ENCODE measurements at regions not wholly inside any gene's neighbourhood (a gene's known extent, or its start where the extent isn't known, plus 50 kb on each side); places are given as distances from the start of the nearest gene placed in this dataset.

DNA sequence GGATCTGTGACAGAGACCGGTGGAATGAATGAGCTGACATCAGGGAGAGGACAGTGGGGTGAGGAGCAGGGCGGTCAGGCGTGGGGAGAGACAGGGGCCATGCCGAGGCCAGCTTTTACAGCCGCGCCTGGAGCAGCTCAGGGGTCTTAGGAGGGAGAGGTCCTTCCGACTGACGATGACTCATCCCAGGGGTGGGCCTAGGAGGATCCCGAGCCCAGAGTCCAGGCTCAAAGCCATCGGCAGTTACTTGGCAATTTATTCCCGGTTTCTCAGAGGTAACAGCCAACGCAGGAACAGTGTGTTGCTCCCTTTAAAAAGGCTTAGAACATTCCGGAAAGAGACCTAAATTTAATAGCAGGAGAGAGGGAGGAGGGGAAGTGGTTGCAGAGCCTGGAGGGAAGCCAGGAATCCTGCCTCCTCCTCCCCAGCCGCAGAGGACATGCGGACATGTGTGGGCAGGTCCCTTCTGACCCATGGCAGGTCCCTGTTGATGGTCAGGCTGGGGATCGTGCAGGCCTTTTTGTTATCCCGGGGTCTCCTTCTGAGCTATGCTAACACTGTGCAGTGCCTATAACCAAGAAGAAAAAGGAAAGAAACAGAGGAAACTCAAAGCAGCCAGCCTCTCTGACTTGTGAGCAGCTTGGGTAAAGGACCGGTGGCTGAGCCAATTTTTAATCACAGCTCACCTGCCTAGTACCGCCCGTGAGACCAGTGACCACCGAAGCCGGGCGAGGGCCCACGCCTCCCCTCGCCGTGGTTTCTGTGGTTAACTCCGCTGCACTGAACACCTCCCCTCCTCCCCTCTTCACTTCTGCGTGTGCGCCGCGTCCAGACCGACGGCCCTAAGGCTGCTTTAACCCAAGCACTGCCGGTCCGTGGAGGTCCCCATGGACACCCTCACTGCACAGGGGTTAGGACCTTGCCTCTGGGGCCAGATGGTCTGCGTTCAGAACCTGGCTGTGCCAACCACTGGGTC lies 392.4 kb upstream of the PROK2 start:
- no peak overlapping the region for H3K27ac Mint-ChIP-seq
- H3K27me3 Mint-ChIP-seq (ENCODE audit: insufficient read depth, low read depth, poor library complexity): peaks cover 1% of the 10 kb centered on the region
- Histone ChIP-seq H4K20me1 (replicated peaks; ENCODE audit: insufficient read depth) (no peaks in the 10 kb centered on the region), H3K27ac (ENCODE audit: low read depth) (no peak overlapping the region), H3K9me2 (ENCODE audit: insufficient read depth) (no peaks in the 10 kb centered on the region), H3K4me3 (no peak overlapping the region), H3F3A (replicated peaks; ENCODE audit: low read depth) (no peaks in the 10 kb centered on the region), H3K27me3 (ENCODE audit: insufficient read depth) (no peaks in the 10 kb centered on the region), H3K36me3 (ENCODE audit: insufficient read depth) (no peaks in the 10 kb centered on the region), H3K4me2 (no peak overlapping the region), H2AFZ (0 out of 2 replicates have a peak overlapping the region, but pooled peaks have one; percentile 10), H3K79me2 (replicated peaks; ENCODE audit: insufficient read depth) (no peaks in the 10 kb centered on the region), H3K4me1 (ENCODE audit: insufficient read depth) (no peaks in the 10 kb centered on the region)
- ATAC-seq (no peak), DNase-seq (ENCODE audit: low spot score) (no peak)
- no peaks in the 10 kb centered on the region for H3K4me1 Mint-ChIP-seq
- H3K36me3 Mint-ChIP-seq (ENCODE audit: low read depth): no peaks in the 10 kb centered on the region
- H3K9me3 Mint-ChIP-seq: no peaks in the 10 kb centered on the region
- TF ChIP-seq, protein P1, sequence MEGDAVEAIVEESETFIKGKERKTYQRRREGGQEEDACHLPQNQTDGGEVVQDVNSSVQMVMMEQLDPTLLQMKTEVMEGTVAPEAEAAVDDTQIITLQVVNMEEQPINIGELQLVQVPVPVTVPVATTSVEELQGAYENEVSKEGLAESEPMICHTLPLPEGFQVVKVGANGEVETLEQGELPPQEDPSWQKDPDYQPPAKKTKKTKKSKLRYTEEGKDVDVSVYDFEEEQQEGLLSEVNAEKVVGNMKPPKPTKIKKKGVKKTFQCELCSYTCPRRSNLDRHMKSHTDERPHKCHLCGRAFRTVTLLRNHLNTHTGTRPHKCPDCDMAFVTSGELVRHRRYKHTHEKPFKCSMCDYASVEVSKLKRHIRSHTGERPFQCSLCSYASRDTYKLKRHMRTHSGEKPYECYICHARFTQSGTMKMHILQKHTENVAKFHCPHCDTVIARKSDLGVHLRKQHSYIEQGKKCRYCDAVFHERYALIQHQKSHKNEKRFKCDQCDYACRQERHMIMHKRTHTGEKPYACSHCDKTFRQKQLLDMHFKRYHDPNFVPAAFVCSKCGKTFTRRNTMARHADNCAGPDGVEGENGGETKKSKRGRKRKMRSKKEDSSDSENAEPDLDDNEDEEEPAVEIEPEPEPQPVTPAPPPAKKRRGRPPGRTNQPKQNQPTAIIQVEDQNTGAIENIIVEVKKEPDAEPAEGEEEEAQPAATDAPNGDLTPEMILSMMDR (conservative IDR thresholded peaks at IDR 0.05; ENCODE audit: low read depth in 2 of 2): no peak
- no peak for TF ChIP-seq ZNF462 (CRISPR knock-in tag; IDR thresholded peaks at IDR 0.05)
- TF ChIP-seq ZNF331 (CRISPR knock-in tag; IDR thresholded peaks at IDR 0.05; ENCODE audit: low read depth): no peak
- TF ChIP-seq, protein P2, sequence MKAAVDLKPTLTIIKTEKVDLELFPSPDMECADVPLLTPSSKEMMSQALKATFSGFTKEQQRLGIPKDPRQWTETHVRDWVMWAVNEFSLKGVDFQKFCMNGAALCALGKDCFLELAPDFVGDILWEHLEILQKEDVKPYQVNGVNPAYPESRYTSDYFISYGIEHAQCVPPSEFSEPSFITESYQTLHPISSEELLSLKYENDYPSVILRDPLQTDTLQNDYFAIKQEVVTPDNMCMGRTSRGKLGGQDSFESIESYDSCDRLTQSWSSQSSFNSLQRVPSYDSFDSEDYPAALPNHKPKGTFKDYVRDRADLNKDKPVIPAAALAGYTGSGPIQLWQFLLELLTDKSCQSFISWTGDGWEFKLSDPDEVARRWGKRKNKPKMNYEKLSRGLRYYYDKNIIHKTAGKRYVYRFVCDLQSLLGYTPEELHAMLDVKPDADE (IDR thresholded peaks at IDR 0.05): no peak
- TF ChIP-seq JUNB (IDR thresholded peaks at IDR 0.05; ENCODE audit: unreplicated experiment): no peak
- TF ChIP-seq, protein P3, sequence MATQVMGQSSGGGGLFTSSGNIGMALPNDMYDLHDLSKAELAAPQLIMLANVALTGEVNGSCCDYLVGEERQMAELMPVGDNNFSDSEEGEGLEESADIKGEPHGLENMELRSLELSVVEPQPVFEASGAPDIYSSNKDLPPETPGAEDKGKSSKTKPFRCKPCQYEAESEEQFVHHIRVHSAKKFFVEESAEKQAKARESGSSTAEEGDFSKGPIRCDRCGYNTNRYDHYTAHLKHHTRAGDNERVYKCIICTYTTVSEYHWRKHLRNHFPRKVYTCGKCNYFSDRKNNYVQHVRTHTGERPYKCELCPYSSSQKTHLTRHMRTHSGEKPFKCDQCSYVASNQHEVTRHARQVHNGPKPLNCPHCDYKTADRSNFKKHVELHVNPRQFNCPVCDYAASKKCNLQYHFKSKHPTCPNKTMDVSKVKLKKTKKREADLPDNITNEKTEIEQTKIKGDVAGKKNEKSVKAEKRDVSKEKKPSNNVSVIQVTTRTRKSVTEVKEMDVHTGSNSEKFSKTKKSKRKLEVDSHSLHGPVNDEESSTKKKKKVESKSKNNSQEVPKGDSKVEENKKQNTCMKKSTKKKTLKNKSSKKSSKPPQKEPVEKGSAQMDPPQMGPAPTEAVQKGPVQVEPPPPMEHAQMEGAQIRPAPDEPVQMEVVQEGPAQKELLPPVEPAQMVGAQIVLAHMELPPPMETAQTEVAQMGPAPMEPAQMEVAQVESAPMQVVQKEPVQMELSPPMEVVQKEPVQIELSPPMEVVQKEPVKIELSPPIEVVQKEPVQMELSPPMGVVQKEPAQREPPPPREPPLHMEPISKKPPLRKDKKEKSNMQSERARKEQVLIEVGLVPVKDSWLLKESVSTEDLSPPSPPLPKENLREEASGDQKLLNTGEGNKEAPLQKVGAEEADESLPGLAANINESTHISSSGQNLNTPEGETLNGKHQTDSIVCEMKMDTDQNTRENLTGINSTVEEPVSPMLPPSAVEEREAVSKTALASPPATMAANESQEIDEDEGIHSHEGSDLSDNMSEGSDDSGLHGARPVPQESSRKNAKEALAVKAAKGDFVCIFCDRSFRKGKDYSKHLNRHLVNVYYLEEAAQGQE (IDR thresholded peaks at IDR 0.05; ENCODE audit: unreplicated experiment): no peak
- TF ChIP-seq POLR2AphosphoS5 (IDR thresholded peaks at IDR 0.05; ENCODE audit: low read depth): no peak
- no peak for TF ChIP-seq EZH2 (IDR thresholded peaks at IDR 0.05; ENCODE audit: low read depth, unreplicated experiment)
- no peak for TF ChIP-seq NANOG (IDR thresholded peaks at IDR 0.05; ENCODE audit: borderline replicate concordance)
- no peak for TF ChIP-seq ZNF114 (CRISPR knock-in tag; IDR thresholded peaks at IDR 0.05)
- TF ChIP-seq CREB1 (CRISPR knock-in tag; IDR thresholded peaks at IDR 0.05; ENCODE audit: low read depth): no peak
- no peak for TF ChIP-seq EZH2phosphoT487 (IDR thresholded peaks at IDR 0.05; ENCODE audit: unreplicated experiment)
- no peak for TF ChIP-seq STAT1 (IDR thresholded peaks at IDR 0.05; ENCODE audit: unreplicated experiment)
- no peak overlapping the region for H3K4me3 Mint-ChIP-seq
